ENCODE measurements at regions not wholly inside any gene's neighbourhood (a gene's known extent, or its start where the extent isn't known, plus 50 kb on each side); places are given as distances from the start of the nearest gene placed in this dataset.

DNA sequence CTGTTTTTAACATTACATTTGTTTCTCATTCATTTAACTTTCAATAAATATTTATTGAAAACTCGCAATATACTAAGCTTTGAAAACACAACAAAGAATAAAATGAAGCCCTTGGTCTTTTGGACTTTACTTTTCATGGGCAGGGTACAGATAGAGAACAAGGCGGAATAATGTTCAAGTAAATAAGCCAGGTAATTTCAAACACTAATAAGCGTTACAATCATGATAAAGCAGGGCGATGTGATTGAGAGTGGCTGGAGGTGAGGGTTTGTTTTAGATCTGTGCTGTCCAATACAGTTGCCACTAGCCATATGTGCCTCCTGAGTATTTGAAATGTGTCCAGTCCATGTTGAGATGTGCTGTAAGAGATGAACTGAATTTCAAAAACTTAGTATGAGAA, 307.1 kb downstream of the ALDH8A1 start:
- TF ChIP-seq, protein P1, sequence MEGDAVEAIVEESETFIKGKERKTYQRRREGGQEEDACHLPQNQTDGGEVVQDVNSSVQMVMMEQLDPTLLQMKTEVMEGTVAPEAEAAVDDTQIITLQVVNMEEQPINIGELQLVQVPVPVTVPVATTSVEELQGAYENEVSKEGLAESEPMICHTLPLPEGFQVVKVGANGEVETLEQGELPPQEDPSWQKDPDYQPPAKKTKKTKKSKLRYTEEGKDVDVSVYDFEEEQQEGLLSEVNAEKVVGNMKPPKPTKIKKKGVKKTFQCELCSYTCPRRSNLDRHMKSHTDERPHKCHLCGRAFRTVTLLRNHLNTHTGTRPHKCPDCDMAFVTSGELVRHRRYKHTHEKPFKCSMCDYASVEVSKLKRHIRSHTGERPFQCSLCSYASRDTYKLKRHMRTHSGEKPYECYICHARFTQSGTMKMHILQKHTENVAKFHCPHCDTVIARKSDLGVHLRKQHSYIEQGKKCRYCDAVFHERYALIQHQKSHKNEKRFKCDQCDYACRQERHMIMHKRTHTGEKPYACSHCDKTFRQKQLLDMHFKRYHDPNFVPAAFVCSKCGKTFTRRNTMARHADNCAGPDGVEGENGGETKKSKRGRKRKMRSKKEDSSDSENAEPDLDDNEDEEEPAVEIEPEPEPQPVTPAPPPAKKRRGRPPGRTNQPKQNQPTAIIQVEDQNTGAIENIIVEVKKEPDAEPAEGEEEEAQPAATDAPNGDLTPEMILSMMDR (IDR thresholded peaks at IDR 0.05): no peak
- TF ChIP-seq POLR2A (IDR thresholded peaks at IDR 0.05): no peak

All from heart left ventricle (tissue), 13 donors.